ENCODE measurements at regions not wholly inside any gene's neighbourhood (a gene's known extent, or its start where the extent isn't known, plus 50 kb on each side); places are given as distances from the start of the nearest gene placed in this dataset.

GRCh38 chr3:86887876-86888275, 103.1 kb downstream of the VGLL3 start:
- no peak for TF ChIP-seq CTCF (IDR thresholded peaks at IDR 0.05)

- TF ChIP-seq CTCF (IDR thresholded peaks at IDR 0.05) = no peak
Observed at GRCh38 chr3:86880066-86880465, 110.9 kb downstream of the VGLL3 start.

- TF ChIP-seq CTCF (IDR thresholded peaks at IDR 0.05) = no peak
Observed at GRCh38 chr3:86869566-86869965, 121.4 kb downstream of the VGLL3 start.

- TF ChIP-seq CTCF (IDR thresholded peaks at IDR 0.05) = no peak
Observed at GRCh38 chr3:86867982-86868381, 123.0 kb downstream of the VGLL3 start.

- no peak for TF ChIP-seq CTCF (IDR thresholded peaks at IDR 0.05)
Observed at GRCh38 chr3:86865506-86865905, 125.4 kb downstream of the VGLL3 start.

- no peak for TF ChIP-seq CTCF (IDR thresholded peaks at IDR 0.05)
Observed at GRCh38 chr3:86856711-86857110, 134.2 kb downstream of the VGLL3 start.

- no peak for TF ChIP-seq CTCF (IDR thresholded peaks at IDR 0.05)
Observed at GRCh38 chr3:86849991-86850390, 141.0 kb downstream of the VGLL3 start.

GRCh38 chr3:86845726-86846125, 145.2 kb downstream of the VGLL3 start:
- TF ChIP-seq CTCF (IDR thresholded peaks at IDR 0.05) = no peak

Measured in LNCAP (cell line).